Superior temporal gyrus (tissue), 1 donor: ENCODE measurements at regions not wholly inside any gene's neighbourhood (a gene's known extent, or its start where the extent isn't known, plus 50 kb on each side); places are given as distances from the start of the nearest gene placed in this dataset.

Experiments
- DNase-seq: peaks from one replicate; pipeline ENCODE4 v3.0.0-alpha.2; 2016; ENCODE audit errors: extremely low spot score

GRCh38 chr4:80145739-80146138 lies 51.6 kb upstream of the PRDM8 start:
- DNase-seq: no peak

- DNase-seq: no peak
Observed at GRCh38 chr4:80144676-80145470, 52.4 kb upstream of the PRDM8 start.

GRCh38 chr4:80143307-80143679 lies 54.0 kb upstream of the PRDM8 start:
- DNase-seq: no peak

- no peak for DNase-seq
Observed at GRCh38 chr4:80142394-80143306, 54.7 kb upstream of the PRDM8 start.

GRCh38 chr4:80141543-80141942 lies 55.8 kb upstream of the PRDM8 start:
- no peak for DNase-seq

DNA sequence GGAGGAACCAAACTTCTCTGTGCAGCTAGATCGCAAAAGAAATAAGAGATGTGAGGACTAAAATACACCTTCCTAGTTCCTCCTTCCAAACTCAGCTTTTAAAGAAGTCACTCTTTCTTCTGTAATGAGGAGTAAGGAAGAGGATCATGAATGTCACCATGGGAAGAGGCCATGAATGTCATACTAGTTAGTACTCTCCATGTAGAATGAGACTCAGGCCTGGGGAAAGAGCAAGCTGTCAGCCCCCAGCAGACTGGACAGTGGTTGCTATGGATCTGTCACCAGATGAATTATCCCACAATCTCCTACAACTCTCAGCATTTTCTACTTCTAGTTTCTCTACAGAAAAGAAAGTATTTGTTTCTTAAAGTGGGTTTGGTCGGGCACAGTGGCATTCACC lies 57.1 kb upstream of the PRDM8 start:
- no peak for DNase-seq

DNA sequence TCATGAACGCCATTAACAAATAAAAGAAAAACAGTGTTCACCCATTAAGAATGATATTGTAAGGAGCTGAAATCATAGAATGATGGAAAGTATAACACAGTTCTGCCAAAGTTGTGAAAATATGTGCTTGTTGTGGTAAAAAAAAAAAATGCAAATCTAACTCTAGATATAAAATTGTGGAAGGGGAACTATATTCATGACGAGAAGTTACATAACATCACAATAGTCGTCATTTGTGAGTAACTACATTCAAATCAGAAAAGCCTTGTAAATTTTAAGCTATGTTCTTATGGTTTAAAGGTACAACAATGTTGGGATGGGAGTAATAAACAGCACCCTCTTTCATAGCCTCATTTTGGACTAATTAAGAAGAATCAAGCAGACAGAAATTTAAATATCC lies 57.6 kb upstream of the PRDM8 start:
- DNase-seq: no peak

GRCh38 chr4:80138551-80139538 lies 58.5 kb upstream of the PRDM8 start:
- no peak for DNase-seq

GRCh38 chr4:80137631-80138030 lies 59.7 kb upstream of the PRDM8 start:
- no peak for DNase-seq

DNA sequence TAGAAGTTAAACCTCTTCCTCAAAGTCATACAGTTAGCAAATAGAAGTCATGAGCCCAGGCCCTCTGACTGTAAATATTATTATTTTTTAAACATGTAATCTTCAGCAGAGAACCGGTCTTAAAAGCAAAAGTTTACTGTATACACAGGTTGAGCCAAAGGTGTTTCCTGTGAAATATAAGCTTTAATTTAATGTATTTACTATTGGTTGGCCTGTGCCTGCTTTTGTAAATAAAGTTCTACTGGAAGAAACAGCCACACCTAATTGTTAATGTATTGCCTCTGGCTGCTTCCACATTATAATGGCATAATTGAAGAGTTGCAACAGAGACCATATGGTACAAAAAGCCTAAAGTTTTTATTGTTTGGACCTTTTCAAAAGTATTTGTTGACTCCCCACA lies 61.0 kb upstream of the PRDM8 start:
- DNase-seq: no peak

- no peak for DNase-seq
Observed at GRCh38 chr4:80135702-80136058, 61.6 kb upstream of the PRDM8 start.

GRCh38 chr4:80134936-80135701 lies 62.1 kb upstream of the ANTXR2 start:
- DNase-seq: peak; percentile 24

- no peak for DNase-seq
Observed at GRCh38 chr4:80133240-80133783, 60.3 kb upstream of the ANTXR2 start.

DNA sequence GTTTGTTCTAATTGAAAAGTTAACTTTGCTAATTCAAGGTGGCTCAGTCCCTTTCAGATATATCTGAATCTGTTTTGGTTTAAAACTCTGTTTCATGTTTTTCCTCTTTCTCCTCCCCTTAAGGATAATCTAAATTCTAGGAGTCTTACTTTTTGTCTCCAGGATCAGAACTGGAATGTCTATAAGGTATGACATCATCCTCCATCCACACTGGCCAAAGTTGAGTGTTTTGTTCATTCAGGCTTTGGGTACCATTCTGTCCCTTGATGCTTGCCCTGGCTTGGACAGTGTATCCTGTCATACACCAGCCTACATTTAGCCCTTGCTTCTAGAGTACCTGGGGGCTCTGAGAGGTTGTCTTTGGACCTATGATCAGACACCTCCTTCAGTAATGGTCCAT lies 56.8 kb upstream of the ANTXR2 start:
- DNase-seq: no peak

DNA sequence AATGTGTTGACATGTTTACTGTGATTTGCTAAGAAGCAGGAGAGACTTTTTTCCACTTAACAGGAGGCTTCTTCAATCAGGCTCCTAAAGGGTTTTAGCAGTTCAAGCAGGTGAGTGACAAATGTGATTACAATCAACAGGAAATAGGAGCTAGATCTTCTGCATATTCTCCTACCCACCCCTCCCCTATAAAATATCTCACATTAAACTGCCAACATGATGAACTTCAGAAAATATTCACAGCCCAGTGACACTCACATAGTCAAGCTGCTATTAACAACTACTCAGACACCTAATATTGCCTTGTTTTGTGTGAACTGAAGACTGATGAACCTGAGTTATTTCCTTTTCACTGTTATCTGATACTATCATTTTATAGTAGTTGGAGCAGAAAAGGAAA lies 55.9 kb upstream of the ANTXR2 start:
- no peak for DNase-seq

DNA sequence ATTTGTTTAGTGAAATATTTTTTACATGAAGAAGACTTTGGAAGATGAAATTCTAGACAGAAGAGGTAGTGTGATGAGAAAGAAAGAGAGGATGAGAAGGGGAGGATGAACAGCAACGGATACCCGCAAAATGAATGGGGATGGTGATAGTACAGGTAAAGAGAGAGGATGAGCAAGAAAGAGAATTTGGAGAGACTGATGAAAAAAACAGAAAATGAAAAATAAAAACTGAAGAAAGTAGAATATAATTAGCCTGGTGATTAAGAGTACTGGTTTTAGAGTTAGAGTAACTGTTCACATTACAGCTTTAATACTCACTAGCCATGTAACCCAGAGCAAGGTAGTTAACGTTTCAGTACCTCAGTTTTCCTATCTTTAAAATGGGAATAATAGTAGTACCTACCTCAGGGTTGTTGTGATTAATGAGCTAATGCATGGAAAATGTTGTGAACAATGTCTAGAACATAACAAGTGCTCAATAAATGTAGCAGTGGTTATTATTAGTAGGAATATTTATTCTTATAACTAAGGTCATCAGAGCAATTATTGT lies 54.9 kb upstream of the ANTXR2 start:
- DNase-seq: no peak

GRCh38 chr4:80126435-80126834 lies 53.4 kb upstream of the ANTXR2 start:
- no peak for DNase-seq

GRCh38 chr4:80125252-80126177 lies 52.5 kb upstream of the ANTXR2 start:
- no peak for DNase-seq
